HepG2 (cell line): ENCODE measurements at regions not wholly inside any gene's neighbourhood (a gene's known extent, or its start where the extent isn't known, plus 50 kb on each side); places are given as distances from the start of the nearest gene placed in this dataset.

Source experiments
- ATAC-seq: fragments of 200-7000 bp; cut with Tn5 transposase; 3 replicates; pipeline ENCODE4 v1.9.1; 2020; ENCODE audit warnings: mild to moderate bottlenecking, moderate library complexity
- BruUV-seq: library from RNA; stranded (reverse); fragments of 400-500 nt; replicated peaks from 2 replicates; lab custom pipeline; 2021; lab: Mats Ljungman, UMichigan
- CTCF ChIA-PET: fragments of 300-600 bp; formaldehyde crosslinking; extraction: SDS; loops from one replicate; lab custom pipeline; 2021; ENCODE audit warnings: low total read pairs, inconsistent platforms, low intra/inter-chr PET ratio; lab: Yijun Ruan, JAX
- POLR2A ChIA-PET: fragments of 350-600 bp; sonication (Branson Sonifier 250); formaldehyde crosslinking; loops from one replicate; lab custom pipeline; 2020; ENCODE audit warnings: antibody characterized with exemption, inconsistent platforms; lab: Yijun Ruan, JAX
- DNase-seq: peaks from one replicate; pipeline ENCODE4 v3.0.0-alpha.2; 2015; ENCODE audit warnings: low spot score
- FAIRE-seq: peaks from 3 replicates; lab custom pipeline; 2011; peaks lifted over from hg19 to GRCh38; lab: Jason Lieb, UNC
- H2AFZ ChIP-seq: one replicate; pipeline ENCODE4 v1.6.1; 2011; ENCODE audit warnings: low read length, inconsistent platforms
- H3K27ac ChIP-seq: fragments of 300-600 bp; 3 replicates; pipeline ENCODE4 v1.8.0; 2011; ENCODE audit warnings: mixed run types, mild to moderate bottlenecking, mixed read lengths, low read length, inconsistent platforms; ENCODE audit not compliant: insufficient read depth; ENCODE audit errors: extremely low read length
- H3K27me3 ChIP-seq, 2 experiments: fragments of 200-600 bp in 1 of 2; 2 replicates in 1 of 2; 3 replicates in 1 of 2; pipeline versions ENCODE4 v1.6.0 to v1.8.0; 2011; ENCODE audit warnings: low read length in 2 of 2, mild to moderate bottlenecking in 2 of 2, moderate library complexity in 2 of 2, inconsistent platforms in 1 of 2; ENCODE audit not compliant: insufficient read depth in 2 of 2, control insufficient read depth in 1 of 2
- H3K36me3 ChIP-seq, 2 experiments: fragments of 200-600 bp in 1 of 2; replicated peaks in 1 of 2; 2 replicates in 1 of 2; 3 replicates in 1 of 2; pipeline versions ENCODE4 v1.5.1 to v1.8.0; 2011; ENCODE audit warnings: low read length in 2 of 2, inconsistent platforms in 1 of 2; ENCODE audit not compliant: insufficient read depth in 2 of 2, control insufficient read depth in 1 of 2
- H3K4me1 ChIP-seq: 2 replicates; pipeline ENCODE4 v1.5.1; 2012; ENCODE audit warnings: low read length, inconsistent platforms; ENCODE audit not compliant: insufficient read depth
- H3K4me2 ChIP-seq: 2 replicates; pipeline ENCODE4 v1.6.0; 2011; ENCODE audit warnings: low read depth, low read length, inconsistent platforms
- H3K4me3 ChIP-seq, 3 experiments: fragments of 200-600 bp in 1 of 3; sonication (generic), shearing (Covaris generic) in 1 of 3; replicated peaks in 1 of 3; 2 replicates each; pipeline ENCODE4 v1.5.1; 2011 to 2016; ENCODE audit warnings: low read length in 3 of 3, inconsistent platforms in 2 of 3, low read depth in 2 of 3, mild to moderate bottlenecking in 2 of 3, control low read depth in 1 of 3, mixed read lengths in 1 of 3; ENCODE audit not compliant: insufficient read depth in 1 of 3
- H3K79me2 ChIP-seq: one replicate; pipeline ENCODE4 v1.6.1; 2011; ENCODE audit warnings: low read length, inconsistent platforms; ENCODE audit not compliant: insufficient read depth
- H3K9ac ChIP-seq: 2 replicates; pipeline ENCODE4 v1.6.0; 2011; ENCODE audit warnings: mild to moderate bottlenecking, low read depth, low read length, inconsistent platforms; ENCODE audit not compliant: insufficient read depth
- H3K9me3 ChIP-seq: 2 replicates; pipeline ENCODE4 v1.5.1; 2012; ENCODE audit warnings: mild to moderate bottlenecking, low read length
- H4K20me1 ChIP-seq: 2 replicates; pipeline ENCODE4 v1.6.0; 2011; ENCODE audit warnings: inconsistent platforms, mild to moderate bottlenecking, low read length, moderate library complexity; ENCODE audit not compliant: insufficient read depth
- NR3C1 ChIP-seq: sonication (generic); formaldehyde crosslinking; IDR thresholded peaks from 2 replicates; pipeline ENCODE4 v1.4.0; 2020; ENCODE audit warnings: missing genetic modification reagents
- THAP8 ChIP-seq: sonication (generic); formaldehyde crosslinking; IDR thresholded peaks from 2 replicates; pipeline ENCODE4 v1.5.1; 2020; ENCODE audit warnings: missing genetic modification reagents, mild to moderate bottlenecking, borderline replicate concordance
- ZFP41 ChIP-seq: sonication (generic); formaldehyde crosslinking; IDR thresholded peaks from 2 replicates; pipeline ENCODE4 v1.4.0; 2020; ENCODE audit warnings: mild to moderate bottlenecking, missing genetic modification reagents, borderline replicate concordance
- ZGPAT ChIP-seq: IDR thresholded peaks from 2 replicates; pipeline ENCODE4 v1.6.1; 2016; ENCODE audit warnings: mild to moderate bottlenecking
- ZNF775 ChIP-seq: sonication (generic); formaldehyde crosslinking; IDR thresholded peaks from 2 replicates; pipeline ENCODE4 v1.4.0; 2020; ENCODE audit warnings: missing genetic modification reagents, mild to moderate bottlenecking, moderate library complexity, borderline replicate concordance
- ZSCAN9 ChIP-seq: IDR thresholded peaks from 2 replicates; pipeline ENCODE4 v1.6.1; 2016; ENCODE audit warnings: borderline replicate concordance
- ZUFSP ChIP-seq: sonication (generic); formaldehyde crosslinking; IDR thresholded peaks from 2 replicates; pipeline ENCODE4 v1.9.0; 2021; ENCODE audit warnings: missing genetic modification reagents, mild to moderate bottlenecking, borderline replicate concordance
- WGBS: methylation state at CpG from one replicate; pipeline ENCODE4 v1.1.6; 2017; ENCODE audit warnings: low lambda C conversion rate; 5-methylcytosine and 5-hydroxymethylcytosine counted together
- in situ Hi-C: cut with HindIII; loops from 2 replicates; pipeline ENCODE4 v1.10.0; 2017; ENCODE audit warnings: low pct_unique_long_range_greater_than_20kb; ENCODE audit not compliant: extremely low pct_ligation_motif_present
- intact Hi-C: fragments of 100-400 bp; cut with micrococcal nuclease; formaldehyde crosslinking; loops from one replicate; pipeline ENCODE4 v1.10.0; 2022; ENCODE audit not compliant: unreplicated experiment
- TF ChIP-seq, protein P1 (sequence below): sonication (generic); formaldehyde crosslinking; IDR thresholded peaks from 2 replicates; pipeline ENCODE4 v1.4.0; 2020; ENCODE audit warnings: missing genetic modification reagents
- TF ChIP-seq, protein P2 (sequence below): sonication (generic); formaldehyde crosslinking; IDR thresholded peaks from 2 replicates; pipeline ENCODE4 v1.5.1; 2020; ENCODE audit warnings: mild to moderate bottlenecking, moderate library complexity, missing genetic modification reagents
- TF ChIP-seq, protein P3 (sequence below): sonication (generic); formaldehyde crosslinking; conservative IDR thresholded peaks from 2 replicates; pipeline ENCODE4 v1.8.1; 2023; ENCODE audit warnings: missing genetic modification reagents

DNA sequence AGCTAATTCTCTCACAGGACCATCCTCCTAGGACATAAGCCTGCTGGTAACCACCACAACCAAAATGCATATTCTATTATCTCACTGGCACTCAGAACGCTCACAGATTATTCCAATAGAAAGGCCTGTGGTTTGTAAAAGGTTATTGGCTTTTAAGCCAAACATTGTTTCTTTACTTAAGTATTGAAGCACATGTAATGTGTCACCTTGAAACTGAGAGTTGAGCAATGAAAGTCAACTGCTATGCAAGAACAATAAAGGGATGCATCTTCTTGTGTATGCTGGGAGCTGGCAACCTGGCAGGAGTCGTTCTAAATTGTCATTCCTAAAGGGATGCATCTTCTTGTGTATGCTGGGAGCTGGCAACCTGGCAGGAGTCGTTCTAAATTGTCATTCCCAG lies 298.6 kb upstream of the DNAJC19 start (continued):
- TF ChIP-seq, protein P1, sequence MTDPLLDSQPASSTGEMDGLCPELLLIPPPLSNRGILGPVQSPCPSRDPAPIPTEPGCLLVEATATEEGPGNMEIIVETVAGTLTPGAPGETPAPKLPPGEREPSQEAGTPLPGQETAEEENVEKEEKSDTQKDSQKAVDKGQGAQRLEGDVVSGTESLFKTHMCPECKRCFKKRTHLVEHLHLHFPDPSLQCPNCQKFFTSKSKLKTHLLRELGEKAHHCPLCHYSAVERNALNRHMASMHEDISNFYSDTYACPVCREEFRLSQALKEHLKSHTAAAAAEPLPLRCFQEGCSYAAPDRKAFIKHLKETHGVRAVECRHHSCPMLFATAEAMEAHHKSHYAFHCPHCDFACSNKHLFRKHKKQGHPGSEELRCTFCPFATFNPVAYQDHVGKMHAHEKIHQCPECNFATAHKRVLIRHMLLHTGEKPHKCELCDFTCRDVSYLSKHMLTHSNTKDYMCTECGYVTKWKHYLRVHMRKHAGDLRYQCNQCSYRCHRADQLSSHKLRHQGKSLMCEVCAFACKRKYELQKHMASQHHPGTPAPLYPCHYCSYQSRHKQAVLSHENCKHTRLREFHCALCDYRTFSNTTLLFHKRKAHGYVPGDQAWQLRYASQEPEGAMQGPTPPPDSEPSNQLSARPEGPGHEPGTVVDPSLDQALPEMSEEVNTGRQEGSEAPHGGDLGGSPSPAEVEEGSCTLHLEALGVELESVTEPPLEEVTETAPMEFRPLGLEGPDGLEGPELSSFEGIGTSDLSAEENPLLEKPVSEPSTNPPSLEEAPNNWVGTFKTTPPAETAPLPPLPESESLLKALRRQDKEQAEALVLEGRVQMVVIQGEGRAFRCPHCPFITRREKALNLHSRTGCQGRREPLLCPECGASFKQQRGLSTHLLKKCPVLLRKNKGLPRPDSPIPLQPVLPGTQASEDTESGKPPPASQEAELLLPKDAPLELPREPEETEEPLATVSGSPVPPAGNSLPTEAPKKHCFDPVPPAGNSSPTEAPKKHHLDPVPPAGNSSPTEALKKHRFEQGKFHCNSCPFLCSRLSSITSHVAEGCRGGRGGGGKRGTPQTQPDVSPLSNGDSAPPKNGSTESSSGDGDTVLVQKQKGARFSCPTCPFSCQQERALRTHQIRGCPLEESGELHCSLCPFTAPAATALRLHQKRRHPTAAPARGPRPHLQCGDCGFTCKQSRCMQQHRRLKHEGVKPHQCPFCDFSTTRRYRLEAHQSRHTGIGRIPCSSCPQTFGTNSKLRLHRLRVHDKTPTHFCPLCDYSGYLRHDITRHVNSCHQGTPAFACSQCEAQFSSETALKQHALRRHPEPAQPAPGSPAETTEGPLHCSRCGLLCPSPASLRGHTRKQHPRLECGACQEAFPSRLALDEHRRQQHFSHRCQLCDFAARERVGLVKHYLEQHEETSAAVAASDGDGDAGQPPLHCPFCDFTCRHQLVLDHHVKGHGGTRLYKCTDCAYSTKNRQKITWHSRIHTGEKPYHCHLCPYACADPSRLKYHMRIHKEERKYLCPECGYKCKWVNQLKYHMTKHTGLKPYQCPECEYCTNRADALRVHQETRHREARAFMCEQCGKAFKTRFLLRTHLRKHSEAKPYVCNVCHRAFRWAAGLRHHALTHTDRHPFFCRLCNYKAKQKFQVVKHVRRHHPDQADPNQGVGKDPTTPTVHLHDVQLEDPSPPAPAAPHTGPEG (CRISPR knock-in tag), result no peak
- TF ChIP-seq ZGPAT (CRISPR knock-in tag), result no peak
- TF ChIP-seq, protein P2, sequence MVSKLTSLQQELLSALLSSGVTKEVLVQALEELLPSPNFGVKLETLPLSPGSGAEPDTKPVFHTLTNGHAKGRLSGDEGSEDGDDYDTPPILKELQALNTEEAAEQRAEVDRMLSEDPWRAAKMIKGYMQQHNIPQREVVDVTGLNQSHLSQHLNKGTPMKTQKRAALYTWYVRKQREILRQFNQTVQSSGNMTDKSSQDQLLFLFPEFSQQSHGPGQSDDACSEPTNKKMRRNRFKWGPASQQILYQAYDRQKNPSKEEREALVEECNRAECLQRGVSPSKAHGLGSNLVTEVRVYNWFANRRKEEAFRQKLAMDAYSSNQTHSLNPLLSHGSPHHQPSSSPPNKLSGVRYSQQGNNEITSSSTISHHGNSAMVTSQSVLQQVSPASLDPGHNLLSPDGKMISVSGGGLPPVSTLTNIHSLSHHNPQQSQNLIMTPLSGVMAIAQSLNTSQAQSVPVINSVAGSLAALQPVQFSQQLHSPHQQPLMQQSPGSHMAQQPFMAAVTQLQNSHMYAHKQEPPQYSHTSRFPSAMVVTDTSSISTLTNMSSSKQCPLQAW, result no peak

GRCh38 chr3:181279239-181279565 lies 289.7 kb upstream of the DNAJC19 start:
- H3K36me3 ChIP-seq, result no peaks in the 10 kb centered on the region
- H2AFZ ChIP-seq, result no peak overlapping the region
- H4K20me1 ChIP-seq, result no peaks in the 10 kb centered on the region
- H3K79me2 ChIP-seq, result no peaks in the 10 kb centered on the region
- no peak for ATAC-seq
- no peak overlapping the region for H3K4me3 ChIP-seq
- in situ Hi-C loops (no loop called here), intact Hi-C loops (loop anchor here (2.0 kb wide), 1 partner anchor 68 kb away; no protein-coding TSS in a partner anchor)
- H3K9me3 ChIP-seq, result no peaks in the 10 kb centered on the region
- no peak for DNase-seq
- H3K4me1 ChIP-seq, result no peaks in the 10 kb centered on the region
- H3K27me3 ChIP-seq, result no peaks in the 10 kb centered on the region; a peak in 1 of 5 replicates
- H3K4me2 ChIP-seq, result no peak overlapping the region
- FAIRE-seq, result no peak
- ChIA-PET POLR2A (no interaction called here), CTCF (no interaction called here)
- BruUV-seq, result no TSS peak
- H3K9ac ChIP-seq, result no peak overlapping the region
- H3K27ac ChIP-seq, result no peak overlapping the region
- 3% methylated on average over 2 of the region's 2 CpGs for WGBS
- no peak for TF ChIP-seq ZFP41 (CRISPR knock-in tag)
- TF ChIP-seq ZSCAN9, result no peak
- TF ChIP-seq ZNF775, result no peak
- no peak for TF ChIP-seq NR3C1 (CRISPR knock-in tag)
- TF ChIP-seq, protein P3, sequence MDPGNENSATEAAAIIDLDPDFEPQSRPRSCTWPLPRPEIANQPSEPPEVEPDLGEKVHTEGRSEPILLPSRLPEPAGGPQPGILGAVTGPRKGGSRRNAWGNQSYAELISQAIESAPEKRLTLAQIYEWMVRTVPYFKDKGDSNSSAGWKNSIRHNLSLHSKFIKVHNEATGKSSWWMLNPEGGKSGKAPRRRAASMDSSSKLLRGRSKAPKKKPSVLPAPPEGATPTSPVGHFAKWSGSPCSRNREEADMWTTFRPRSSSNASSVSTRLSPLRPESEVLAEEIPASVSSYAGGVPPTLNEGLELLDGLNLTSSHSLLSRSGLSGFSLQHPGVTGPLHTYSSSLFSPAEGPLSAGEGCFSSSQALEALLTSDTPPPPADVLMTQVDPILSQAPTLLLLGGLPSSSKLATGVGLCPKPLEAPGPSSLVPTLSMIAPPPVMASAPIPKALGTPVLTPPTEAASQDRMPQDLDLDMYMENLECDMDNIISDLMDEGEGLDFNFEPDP (CRISPR knock-in tag), result no peak
- no peak for TF ChIP-seq ZUFSP (CRISPR knock-in tag)
- TF ChIP-seq THAP8, result no peak
